GM18499 (cell line): ENCODE measurements at regions not wholly inside any gene's neighbourhood (a gene's known extent, or its start where the extent isn't known, plus 50 kb on each side); places are given as distances from the start of the nearest gene placed in this dataset.
"Not testable (repeated sequence)": the region's sequence is repeated elsewhere in the genome, so short reads cannot be mapped to it uniquely, and the experiment has no call there.

ENCODE experiments used
- ATAC-seq: cut with Tn5 transposase; IDR thresholded peaks from one replicate; pipeline ENCODE4 v1.9.1; 2021; ENCODE audit warnings: moderate number of reproducible peaks; ENCODE audit not compliant: insufficient read depth, unreplicated experiment

DNA sequence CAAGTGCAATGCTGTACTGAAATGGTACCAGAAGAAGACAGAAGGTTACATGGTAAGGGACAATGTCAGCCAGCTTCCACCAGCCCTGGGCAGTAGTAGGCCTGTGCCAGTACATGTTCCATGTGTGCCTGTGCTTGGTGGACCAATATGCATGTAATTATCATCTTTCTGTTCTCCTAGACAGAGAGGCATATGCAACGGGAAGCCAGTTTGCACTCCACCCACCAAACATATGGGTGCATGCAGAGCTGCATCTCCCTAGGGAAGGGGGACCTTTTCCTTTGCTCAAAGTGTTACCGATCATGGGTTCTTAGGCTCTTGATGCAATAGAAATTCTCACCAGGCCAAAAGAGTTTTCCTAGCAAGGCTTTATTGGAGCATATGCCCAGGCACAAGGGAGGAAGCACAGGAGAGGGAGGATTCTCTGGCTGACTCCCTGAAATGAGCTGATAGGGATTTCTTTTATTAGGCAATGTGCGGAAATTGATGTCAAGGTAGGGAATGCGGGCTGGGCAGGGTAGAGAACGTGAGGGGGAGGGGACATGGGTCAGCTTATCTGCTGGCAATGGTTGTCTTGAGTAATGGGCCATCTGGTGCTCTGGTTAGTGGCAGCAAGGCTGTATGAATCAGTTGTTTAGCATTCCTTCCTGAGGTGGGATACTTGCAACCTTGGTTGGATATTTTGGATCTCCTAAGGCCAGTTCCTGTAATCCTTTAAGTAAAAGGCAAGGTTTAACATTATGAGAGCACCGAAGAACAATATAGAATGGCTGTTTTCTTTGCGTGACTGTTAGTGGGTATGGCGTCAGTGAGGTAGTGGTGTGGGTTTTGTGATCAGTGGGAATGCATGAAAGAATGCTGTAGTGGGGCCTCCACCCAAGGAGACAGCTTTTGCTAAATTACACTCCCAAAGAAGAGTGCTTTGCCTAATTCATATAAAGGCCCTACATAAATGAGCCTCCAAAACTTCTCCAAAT, 102.5 kb downstream of the CDRT15L2 start:
- ATAC-seq, result not testable (repeated sequence)

DNA sequence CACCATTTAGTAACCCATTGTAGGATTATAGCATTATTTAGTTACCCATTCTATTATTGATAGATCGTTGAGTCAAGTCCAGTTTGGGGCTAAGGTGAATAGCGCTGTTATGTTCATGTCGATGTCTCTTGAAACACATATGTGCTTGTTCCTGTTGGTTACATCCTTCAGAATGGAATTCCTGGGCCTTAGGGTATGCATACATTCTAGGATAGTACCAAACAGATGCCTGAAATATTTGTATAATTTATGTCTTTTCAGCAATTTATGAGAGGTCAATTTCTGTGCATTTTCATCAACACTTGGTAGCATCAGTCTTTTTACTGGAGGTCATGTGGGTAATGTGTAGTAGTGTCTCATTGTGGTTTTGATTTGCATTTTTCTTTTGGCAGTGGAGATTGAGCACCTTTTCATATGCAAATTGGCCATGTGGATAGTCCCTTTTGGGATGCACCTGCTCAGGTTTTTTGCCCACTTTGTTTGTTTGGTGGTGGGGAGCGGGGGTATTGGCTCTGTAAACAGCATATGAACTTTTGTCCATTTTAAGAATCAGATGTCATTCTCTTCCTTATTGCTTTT, 104.2 kb downstream of the CDRT15L2 start:
- not testable (repeated sequence) for ATAC-seq

DNA sequence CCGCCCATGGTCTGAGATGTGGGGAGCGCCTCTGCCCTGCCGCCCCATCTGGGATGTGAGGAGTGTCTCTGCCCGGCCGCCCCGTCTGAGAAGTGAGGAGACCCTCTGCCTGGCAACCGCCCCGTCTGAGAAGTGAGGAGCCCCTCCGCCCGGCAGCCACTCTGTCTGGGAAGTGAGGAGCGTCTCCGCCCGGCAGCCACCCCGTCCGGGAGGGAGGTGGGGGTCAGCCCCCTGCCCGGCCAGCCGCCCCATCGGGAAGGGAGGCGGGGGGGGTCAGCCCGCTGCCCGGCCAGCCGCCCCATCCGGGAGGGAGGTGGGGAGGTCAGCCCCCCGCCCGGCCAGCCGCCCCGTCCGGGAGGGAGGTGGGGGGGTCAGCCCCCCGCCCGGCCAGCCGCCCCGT, 105.5 kb downstream of the CDRT15L2 start:
- not testable (repeated sequence) for ATAC-seq

GRCh38 chr17:20687584-20687983, 108.1 kb downstream of the CDRT15L2 start:
- not testable (repeated sequence) for ATAC-seq

DNA sequence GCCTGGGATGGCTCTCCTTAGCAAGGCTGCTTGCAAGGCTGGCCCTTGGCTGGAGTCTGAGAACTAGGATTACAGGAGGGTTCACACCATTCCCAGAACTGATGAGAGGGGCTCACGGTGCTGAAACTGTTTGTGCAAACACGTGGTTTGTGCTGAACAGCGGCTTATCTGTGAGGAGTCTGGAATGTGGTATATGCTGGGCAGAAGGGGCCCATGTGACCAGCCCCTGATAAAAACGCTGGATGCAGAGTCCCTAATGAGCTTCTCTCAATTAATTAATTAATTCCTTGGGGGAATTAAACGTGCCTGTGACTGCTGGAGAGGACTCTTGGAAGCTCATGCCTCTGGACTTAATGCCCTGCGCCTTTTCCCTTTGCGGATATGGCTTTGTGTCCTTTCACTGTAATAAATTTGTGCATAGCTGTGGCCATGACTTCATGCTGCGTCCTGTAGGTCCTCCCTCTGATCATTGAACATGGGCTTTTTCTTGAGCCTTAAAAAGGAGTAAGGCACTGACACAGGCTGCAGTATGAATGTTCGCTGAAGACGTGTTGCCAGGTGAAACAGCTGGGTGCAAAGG, 109.7 kb downstream of the CDRT15L2 start:
- not testable (repeated sequence) for ATAC-seq

DNA sequence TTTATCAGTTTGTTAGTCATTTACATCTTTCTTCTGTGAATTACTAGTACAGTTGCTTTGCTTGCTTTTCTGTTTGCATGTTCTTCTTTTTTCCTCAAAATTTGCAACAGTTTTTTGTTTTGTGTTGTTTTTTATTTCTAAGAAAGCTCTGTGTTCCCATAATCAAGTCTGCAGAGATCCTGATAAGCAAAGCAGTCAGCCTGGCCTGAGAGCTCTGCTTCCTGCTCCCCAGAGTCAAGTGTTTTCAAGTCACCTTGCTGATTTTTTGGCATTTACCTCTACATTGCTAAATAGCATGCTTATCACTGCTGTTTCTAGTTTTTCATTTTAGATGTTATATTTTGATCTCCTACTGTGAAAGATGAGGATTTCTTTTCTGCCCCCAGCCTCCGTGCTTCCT, 113.2 kb downstream of the CDRT15L2 start:
- ATAC-seq, result not testable (repeated sequence)

GRCh38 chr17:20695871-20696270, 116.3 kb downstream of the CDRT15L2 start:
- ATAC-seq, result not testable (repeated sequence)

GRCh38 chr17:20698463-20699206, 119.1 kb downstream of the CDRT15L2 start:
- peak; percentile 40 for ATAC-seq

DNA sequence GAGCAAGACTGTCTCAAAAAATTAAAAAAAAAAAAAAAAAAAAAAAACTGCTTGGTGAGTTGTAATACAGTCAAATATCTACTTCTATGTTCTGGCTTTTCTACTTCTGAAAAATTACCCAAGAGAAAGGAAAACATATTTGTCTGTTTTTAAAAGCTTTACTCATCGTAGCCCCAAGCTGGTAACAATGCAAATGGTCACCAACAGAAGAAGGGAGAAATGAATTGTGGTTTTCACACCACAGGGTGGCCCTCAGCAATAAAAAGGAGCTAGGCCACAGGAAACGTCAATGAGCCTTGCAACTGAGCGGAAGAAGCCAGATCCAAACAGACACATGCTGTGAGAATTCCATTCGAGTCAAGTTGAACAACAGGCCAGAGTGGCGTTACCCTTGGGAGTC, 121.0 kb downstream of the CDRT15L2 start:
- ATAC-seq, result not testable (repeated sequence)

DNA sequence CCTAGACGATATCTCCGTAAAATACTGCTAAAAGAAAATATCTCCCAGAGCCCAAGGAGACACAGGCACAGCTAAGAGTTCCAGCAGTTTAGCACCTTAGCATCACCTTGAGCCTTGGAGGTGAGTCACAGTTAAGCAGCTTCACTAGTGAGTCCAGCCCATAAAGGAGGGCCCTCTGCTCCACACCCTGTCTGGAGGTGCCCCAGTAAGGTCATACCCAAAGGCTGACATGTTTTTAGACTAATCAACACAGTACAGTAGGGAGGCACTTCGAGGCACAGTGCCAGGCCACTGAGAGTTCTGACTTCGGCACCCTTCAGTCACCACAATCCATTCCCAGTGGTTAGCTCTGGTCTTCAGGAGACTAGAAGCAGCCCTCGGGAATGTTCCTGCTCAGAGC, 121.8 kb downstream of the CDRT15L2 start:
- ATAC-seq, result not testable (repeated sequence)

DNA sequence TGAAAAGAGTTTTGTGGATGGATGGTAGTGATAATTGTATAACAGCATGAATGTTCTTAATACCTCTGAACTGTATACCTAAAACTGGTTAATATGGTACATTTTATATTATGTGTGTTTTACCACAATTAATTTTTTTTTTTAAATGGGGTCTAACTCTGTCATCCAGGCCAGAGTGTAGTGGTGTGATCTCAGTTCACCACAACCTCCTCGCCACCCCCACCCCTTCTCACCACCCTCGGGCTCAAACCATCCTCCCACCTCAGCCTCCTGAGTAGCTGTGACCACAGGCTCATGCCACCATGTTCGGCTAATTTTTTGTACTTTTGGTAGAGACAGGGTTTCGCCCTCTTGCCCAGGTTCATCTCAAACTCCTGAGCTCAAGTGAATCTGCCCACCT, 123.2 kb downstream of the CDRT15L2 start:
- no peak for ATAC-seq

DNA sequence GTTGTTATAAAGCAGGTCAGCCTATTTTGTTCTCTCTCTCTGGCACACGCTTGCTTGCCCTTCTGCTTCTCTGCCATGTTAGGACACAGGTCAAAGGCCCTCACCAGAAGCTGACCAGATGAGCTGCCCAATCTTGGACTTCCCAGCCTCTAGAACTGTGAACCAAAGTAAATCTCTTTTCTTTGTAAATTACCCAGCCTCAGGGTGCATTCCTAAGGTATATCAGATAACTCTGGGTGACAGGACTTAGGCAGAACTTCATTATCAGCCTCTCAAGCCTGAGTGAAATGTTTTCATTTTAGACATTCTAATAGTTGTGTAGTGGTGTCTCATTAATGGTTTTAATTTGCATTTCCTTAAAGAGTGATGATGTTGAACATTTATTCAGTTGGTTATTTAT, 124.3 kb downstream of the CDRT15L2 start:
- ATAC-seq, result no peak

DNA sequence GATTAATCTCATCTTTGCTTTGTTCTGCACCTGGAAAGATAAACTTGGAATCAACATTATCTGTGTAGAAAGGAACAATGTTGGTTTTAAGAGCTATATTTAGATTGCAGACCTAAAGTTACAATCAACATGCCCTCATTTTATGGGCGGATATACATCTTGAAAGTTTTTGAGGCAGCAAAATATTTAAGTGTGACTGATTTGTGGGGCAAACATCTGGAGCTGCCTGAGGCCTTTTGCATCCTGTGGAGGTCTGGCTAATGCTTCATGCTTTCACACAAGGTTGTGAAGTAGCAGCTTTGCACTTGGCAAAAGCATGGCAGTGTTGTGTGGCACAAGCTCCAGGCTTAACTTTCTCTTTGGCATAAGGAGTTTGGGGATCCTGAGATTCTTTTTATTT, 125.7 kb downstream of the CDRT15L2 start:
- not testable (repeated sequence) for ATAC-seq

- no peak for ATAC-seq
Measured at GRCh38 chr17:20706751-20707373, 127.3 kb downstream of the CDRT15L2 start.

GRCh38 chr17:20708821-20709220, 129.3 kb downstream of the CDRT15L2 start:
- ATAC-seq, result not testable (repeated sequence)

DNA sequence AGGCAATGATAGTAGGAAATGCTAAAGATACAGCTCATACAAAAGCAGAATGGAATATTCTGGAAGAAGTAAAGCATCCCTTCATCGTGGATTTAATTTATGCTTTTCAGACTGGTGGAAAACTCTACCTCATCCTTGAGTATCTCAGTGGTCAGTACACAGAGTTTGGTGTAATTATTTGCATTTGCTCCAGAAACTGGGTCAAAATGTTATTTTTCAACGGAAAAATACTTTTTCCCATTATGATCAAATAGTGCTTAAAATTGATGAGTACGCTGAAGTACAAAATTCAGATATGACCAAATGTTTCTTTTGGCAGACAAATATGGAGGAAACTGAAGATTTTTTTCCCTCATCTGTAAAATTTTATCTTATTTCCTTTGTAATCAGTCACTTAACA, 137.0 kb downstream of the CDRT15L2 start:
- not testable (repeated sequence) for ATAC-seq

DNA sequence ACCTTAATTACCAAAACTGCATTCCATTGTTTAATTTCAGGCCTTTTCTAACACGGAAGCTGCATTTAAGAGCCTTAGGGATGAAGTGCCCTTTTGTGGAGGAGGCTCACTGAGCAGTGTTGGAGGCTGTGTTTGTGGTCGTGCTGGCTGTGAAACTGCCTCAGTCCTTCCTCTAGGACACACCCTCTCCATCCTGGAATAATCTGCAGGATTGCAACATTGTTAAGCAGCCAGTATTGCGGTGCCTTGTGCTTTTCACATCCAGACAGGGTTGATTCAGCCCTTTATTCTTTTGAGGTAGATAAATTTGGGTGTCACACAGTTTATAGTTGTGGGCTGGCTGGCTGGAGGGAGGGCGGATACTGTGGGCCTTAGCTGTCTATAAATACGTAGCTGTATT, 141.6 kb downstream of the CDRT15L2 start:
- ATAC-seq, result no peak

DNA sequence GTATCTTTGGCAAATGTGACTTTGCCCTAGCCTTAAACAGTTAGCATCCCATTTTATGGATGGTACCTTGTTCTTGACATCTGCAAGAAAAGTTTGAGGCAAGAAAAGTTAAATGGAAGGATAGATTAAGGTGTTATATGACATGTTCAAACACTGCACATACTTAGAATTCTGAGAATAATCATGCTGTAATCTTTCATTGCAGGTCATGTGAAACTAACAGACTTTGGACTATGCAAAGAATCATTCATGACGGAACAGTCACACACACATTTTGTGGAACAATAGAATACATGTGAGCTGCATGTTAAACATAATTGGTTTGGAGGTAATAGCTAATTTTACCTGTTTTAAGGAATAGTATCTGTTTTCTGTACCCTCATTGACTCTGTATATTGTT, 144.9 kb downstream of the CDRT15L2 start:
- ATAC-seq, result not testable (repeated sequence)

DNA sequence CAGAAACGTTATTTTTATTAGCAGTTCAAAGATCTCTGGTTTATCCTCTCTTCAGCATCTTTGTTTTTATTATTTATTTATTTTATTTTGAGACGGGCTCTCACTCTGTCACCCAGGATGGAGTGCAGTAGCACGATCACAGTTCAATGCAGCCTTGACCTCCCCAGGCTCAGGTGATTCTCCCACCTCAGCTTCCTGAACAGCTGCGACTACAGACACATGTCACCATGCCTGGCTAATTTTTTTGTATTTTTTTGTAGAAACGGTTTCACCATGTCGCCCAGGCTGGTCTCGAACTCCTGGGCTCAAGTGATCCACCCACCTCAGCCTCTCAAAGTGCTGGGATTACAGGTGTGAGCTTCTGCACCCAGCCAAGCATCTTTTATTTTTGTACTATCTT, 147.7 kb downstream of the CDRT15L2 start:
- ATAC-seq, result not testable (repeated sequence)

GRCh38 chr17:20728181-20728580, 148.7 kb downstream of the CDRT15L2 start:
- no peak for ATAC-seq
